A549 (cell line): ENCODE measurements at regions not wholly inside any gene's neighbourhood (a gene's known extent, or its start where the extent isn't known, plus 50 kb on each side); places are given as distances from the start of the nearest gene placed in this dataset.
A peak's percentile ranks its signal among the peaks of the same experiment; 100 is the strongest.
"Not testable (repeated sequence)": the region's sequence is repeated elsewhere in the genome, so short reads cannot be mapped to it uniquely, and the experiment has no call there.

Source experiments
- ATAC-seq, 2 experiments: fragments of 200-7000 bp in 1 of 2; fragments of >200 bp in 1 of 2; cut with Nextera tagmentation in 1 of 2; cut with Tn5 transposase in 1 of 2; 3 replicates each; pipeline versions ENCODE4 v1.8.0 to v1.9.1; 2018 to 2020; ENCODE audit warnings: mild to moderate bottlenecking in 1 of 2, moderate library complexity in 1 of 2
- CTCF ChIA-PET: fragments of 300-600 bp; sonication (Branson Sonifier 250); formaldehyde crosslinking; extraction: SDS; loops from one replicate; lab custom pipeline; 2021; ENCODE audit warnings: antibody characterized with exemption, inconsistent platforms; lab: Yijun Ruan, JAX
- POLR2A ChIA-PET: fragments of 350-600 bp; formaldehyde crosslinking; extraction: SDS; loops from one replicate; lab custom pipeline; 2021; ENCODE audit warnings: antibody characterized with exemption, inconsistent platforms; lab: Yijun Ruan, JAX
- DNase-seq, 2 experiments: peaks; one replicate each; pipeline versions ENCODE4 v3.0.0 to v3.0.0-alpha.2; 2011 to 2016; ENCODE audit warnings: low read depth in 1 of 2, low spot score in 1 of 2
- FAIRE-seq: peaks from 2 replicates; lab custom pipeline; 2011; peaks lifted over from hg19 to GRCh38; lab: Jason Lieb, UNC
- H3K27ac ChIP-seq, 2 experiments: fragments of >200 bp; sonication (Bioruptor Twin); formaldehyde crosslinking; 3 replicates each; pipeline ENCODE4 v1.5.1; 2016 to 2017
- H3K4me1 ChIP-seq: fragments of >200 bp; sonication (Bioruptor Twin); formaldehyde crosslinking; 3 replicates; pipeline ENCODE4 v1.6.1; 2016
- H3K4me2 ChIP-seq: fragments of >200 bp; sonication (Bioruptor Twin); formaldehyde crosslinking; 3 replicates; pipeline ENCODE4 v1.6.1; 2016
- H3K4me3 ChIP-seq: fragments of >200 bp; sonication (Bioruptor Twin); formaldehyde crosslinking; 3 replicates; pipeline ENCODE4 v1.5.1; 2016
- H3K9me3 ChIP-seq: fragments of >200 bp; sonication (Bioruptor Twin); formaldehyde crosslinking; 3 replicates; pipeline ENCODE4 v1.6.1; 2016
- BHLHE40 ChIP-seq: IDR thresholded peaks from 2 replicates; pipeline ENCODE4 v1.6.1; 2012; ENCODE audit warnings: low read depth, low read length, inconsistent platforms
- CBX8 ChIP-seq: fragments of 200-600 bp; sonication (generic); IDR thresholded peaks from 2 replicates; pipeline ENCODE4 v1.6.1; 2016
- E2F6 ChIP-seq: IDR thresholded peaks from 2 replicates; pipeline ENCODE4 v1.6.1; 2012; ENCODE audit warnings: low read depth, borderline replicate concordance
- EHF ChIP-seq: fragments of 250-450 bp; sonication (Bioruptor Pico); IDR thresholded peaks from 2 replicates; pipeline ENCODE4 v1.5.0; 2020; ENCODE audit warnings: mild to moderate bottlenecking
- EHMT2 ChIP-seq: fragments of 200-600 bp; sonication (generic); IDR thresholded peaks from 2 replicates; pipeline ENCODE4 v1.6.1; 2016; ENCODE audit warnings: antibody characterized with exemption, low read depth, mild to moderate bottlenecking, moderate library complexity
- FOSB ChIP-seq: fragments of 250-450 bp; sonication (Bioruptor Pico); IDR thresholded peaks from 2 replicates; pipeline ENCODE4 v1.5.0; 2020; ENCODE audit warnings: mild to moderate bottlenecking, moderate library complexity
- FOSL2 ChIP-seq, 2 experiments: fragments of 450-650 bp in 1 of 2; fragments of >200 bp in 1 of 2; sonication (Bioruptor Twin) in 1 of 2; formaldehyde crosslinking; IDR thresholded peaks; 2 replicates each; pipeline versions ENCODE4 v1.5.0 to v1.6.1; 2016 to 2020; ENCODE audit warnings: mild to moderate bottlenecking in 1 of 2, moderate library complexity in 1 of 2
- FOXS1 ChIP-seq: fragments of 250-450 bp; sonication (Bioruptor Pico); IDR thresholded peaks from 2 replicates; pipeline ENCODE4 v1.5.0; 2020; ENCODE audit warnings: mild to moderate bottlenecking, moderate library complexity
- GATA3 ChIP-seq: IDR thresholded peaks from 2 replicates; pipeline ENCODE4 v1.6.1; 2012; ENCODE audit warnings: borderline replicate concordance
- HDAC2 ChIP-seq: fragments of 200-600 bp; sonication (generic); IDR thresholded peaks from 2 replicates; pipeline ENCODE4 v1.6.1; 2016
- HEYL ChIP-seq: fragments of 250-450 bp; sonication (Bioruptor Pico); IDR thresholded peaks from 2 replicates; pipeline ENCODE4 v1.8.0; 2021; ENCODE audit warnings: mild to moderate bottlenecking, moderate library complexity
- JUN ChIP-seq, 2 experiments: fragments of >200 bp; sonication (Bioruptor Twin); formaldehyde crosslinking; IDR thresholded peaks; 2 replicates in 1 of 2; 3 replicates in 1 of 2; pipeline ENCODE4 v1.6.1; 2016 to 2017
- KDM5A ChIP-seq: fragments of 200-600 bp; sonication (generic); IDR thresholded peaks from 2 replicates; pipeline ENCODE4 v1.6.1; 2016; ENCODE audit warnings: antibody characterized with exemption, mild to moderate bottlenecking
- MAX ChIP-seq: IDR thresholded peaks from 2 replicates; pipeline ENCODE4 v1.6.1; 2012
- MYC ChIP-seq: IDR thresholded peaks from 2 replicates; pipeline ENCODE4 v1.6.1; 2012; ENCODE audit warnings: mild to moderate bottlenecking, inconsistent platforms, low read length, improper control_type of control experiment, borderline replicate concordance
- POLR2A ChIP-seq: IDR thresholded peaks from 2 replicates; pipeline ENCODE4 v1.6.1; 2012; ENCODE audit warnings: mild to moderate bottlenecking, low read length
- RAD21 ChIP-seq, 2 experiments: fragments of >200 bp in 1 of 2; sonication (Bioruptor Twin) in 1 of 2; formaldehyde crosslinking in 1 of 2; IDR thresholded peaks in 1 of 2; conservative IDR thresholded peaks in 1 of 2; 2 replicates in 1 of 2; 3 replicates in 1 of 2; pipeline ENCODE4 v1.6.1; 2012 to 2018; ENCODE audit warnings: inconsistent platforms in 1 of 2
- RFX5 ChIP-seq: fragments of 450-650 bp; IDR thresholded peaks from 2 replicates; pipeline ENCODE4 v1.7.1; 2014; ENCODE audit warnings: antibody characterized with exemption, mild to moderate bottlenecking, moderate library complexity
- RNF2 ChIP-seq: fragments of 200-600 bp; sonication (generic); IDR thresholded peaks from 2 replicates; pipeline ENCODE4 v1.6.1; 2016; ENCODE audit warnings: low read depth, mild to moderate bottlenecking, antibody characterized with exemption, moderate library complexity, borderline replicate concordance
- USF2 ChIP-seq: fragments of 450-650 bp; IDR thresholded peaks from 2 replicates; pipeline ENCODE4 v1.6.1; 2014; ENCODE audit warnings: antibody characterized with exemption
- ZFP36 ChIP-seq: fragments of 450-650 bp; IDR thresholded peaks from 2 replicates; pipeline ENCODE4 v1.6.1; 2014; ENCODE audit warnings: borderline replicate concordance; ENCODE audit not compliant: partially characterized antibody
- ZNF302 ChIP-seq: fragments of 250-450 bp; sonication (Bioruptor Pico); IDR thresholded peaks from 2 replicates; pipeline ENCODE4 v1.9.0; 2021; ENCODE audit warnings: inconsistent platforms, mild to moderate bottlenecking, moderate library complexity
- WGBS: methylation state at CpG from one replicate; pipeline ENCODE4 v1.1.6; 2017; ENCODE audit errors: missing lambda C conversion rate; 5-methylcytosine and 5-hydroxymethylcytosine counted together

- H3K4me1 ChIP-seq: no peaks in the 10 kb centered on the region
- TF ChIP-seq RAD21 (conservative IDR thresholded peaks at IDR 0.05 in 1 of 2, IDR thresholded peaks at IDR 0.05 in 1 of 2) (peak in 1 of 2 experiments; percentile 7; a peak in 1 of 5 replicates), USF2 (no peak), ZFP36 (no peak)
- ATAC-seq (no peak), DNase-seq (no peak), FAIRE-seq (no peak)
- H3K4me2 ChIP-seq: no peak overlapping the region
- WGBS: 0% methylated on average over 3 of the region's 3 CpGs
- H3K27ac ChIP-seq: no peak overlapping the region
- ChIA-PET CTCF (no interaction called here), POLR2A (no interaction called here)
- no peaks in the 10 kb centered on the region for H3K9me3 ChIP-seq
- no peak overlapping the region for H3K4me3 ChIP-seq
Observed at GRCh38 chrX:137151403-137151802, 117.6 kb upstream of the GPR101 start.

GRCh38 chrX:137143864-137144263, 110.1 kb upstream of the GPR101 start:
- Histone ChIP-seq H3K4me2 (no peak overlapping the region), H3K9me3 (no peaks in the 10 kb centered on the region), H3K4me3 (no peak overlapping the region), H3K27ac (no peak overlapping the region), H3K4me1 (no peaks in the 10 kb centered on the region)
- DNase-seq (no peak), ATAC-seq (no peak), FAIRE-seq (no peak)
- 6% methylated on average over 5 of the region's 5 CpGs for WGBS
- TF ChIP-seq FOSL2 (IDR thresholded peaks at IDR 0.05) (no peak), FOSL2 (CRISPR knock-in tag; IDR thresholded peaks at IDR 0.05) (no peak), CBX8 (no peak), RNF2 (no peak), MAX (no peak), JUN (IDR thresholded peaks at IDR 0.05) (no peak), EHMT2 (no peak), MYC (no peak), HDAC2 (no peak), FOXS1 (CRISPR knock-in tag) (no peak), POLR2A (no peak), BHLHE40 (no peak), ZNF302 (CRISPR knock-in tag) (no peak), HEYL (CRISPR knock-in tag) (no peak), E2F6 (no peak)
- ChIA-PET CTCF (no interaction called here), POLR2A (no interaction called here)

- H3K4me1 ChIP-seq, H3K4me2 ChIP-seq, ATAC-seq, H3K27ac ChIP-seq, POLR2A ChIA-PET, H3K9me3 ChIP-seq, CTCF ChIA-PET, DNase-seq, FAIRE-seq, H3K4me3 ChIP-seq: not testable (repeated sequence)
- WGBS: no CpG with 5 or more reads among the region's 8 CpGs
Observed at GRCh38 chrX:137122651-137123050, 88.9 kb upstream of the GPR101 start.

GRCh38 chrX:137119049-137119448, 85.3 kb upstream of the GPR101 start:
- no peaks in the 10 kb centered on the region for H3K9me3 ChIP-seq
- no peaks in the 10 kb centered on the region for H3K4me1 ChIP-seq
- ChIA-PET POLR2A (no interaction called here), CTCF (no interaction called here)
- ATAC-seq: no peak
- H3K4me2 ChIP-seq: no peak overlapping the region
- no peak overlapping the region for H3K4me3 ChIP-seq
- no peak for DNase-seq
- TF ChIP-seq KDM5A (no peak), EHF (CRISPR knock-in tag) (no peak), FOSB (CRISPR knock-in tag) (no peak), RFX5 (no peak), GATA3 (no peak), POLR2A (no peak)
- FAIRE-seq: no peak
- H3K27ac ChIP-seq: no peak overlapping the region
- WGBS: 0% methylated on average over 1 of the region's 1 CpG
